Middle frontal gyrus (tissue), 1 donor: ENCODE measurements at regions not wholly inside any gene's neighbourhood (a gene's known extent, or its start where the extent isn't known, plus 50 kb on each side); places are given as distances from the start of the nearest gene placed in this dataset.

Experiments
- DNase-seq: peaks from one replicate; pipeline ENCODE4 v3.0.0-alpha.2; 2015; ENCODE audit warnings: low spot score; ENCODE audit errors: extremely low spot score

- DNase-seq: no peak
These were observed 620.5 kb downstream of the IRX1 start for GRCh38 chr5:4216142-4216541.

- no peak for DNase-seq
These were observed 624.4 kb downstream of the IRX1 start for GRCh38 chr5:4220016-4220415.

DNA sequence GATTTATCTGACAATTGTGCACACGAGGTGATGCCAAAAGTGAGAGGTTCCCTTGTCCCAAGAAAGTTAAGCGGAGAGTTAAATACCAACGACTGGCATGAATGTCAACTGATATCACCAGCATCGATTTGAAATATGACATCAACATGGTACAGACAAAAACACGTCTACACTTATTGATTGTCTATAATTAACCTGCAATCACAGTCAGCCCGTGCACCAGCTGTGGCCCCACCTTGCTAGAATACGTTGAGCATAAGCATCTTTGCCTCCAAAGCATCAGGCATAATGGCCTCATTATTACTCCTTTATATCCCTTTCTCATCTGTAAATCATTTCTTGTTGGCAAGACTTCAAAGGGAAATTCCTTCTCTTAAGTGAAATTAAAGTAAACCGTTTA lies 625.4 kb downstream of the IRX1 start:
- DNase-seq: no peak

DNA sequence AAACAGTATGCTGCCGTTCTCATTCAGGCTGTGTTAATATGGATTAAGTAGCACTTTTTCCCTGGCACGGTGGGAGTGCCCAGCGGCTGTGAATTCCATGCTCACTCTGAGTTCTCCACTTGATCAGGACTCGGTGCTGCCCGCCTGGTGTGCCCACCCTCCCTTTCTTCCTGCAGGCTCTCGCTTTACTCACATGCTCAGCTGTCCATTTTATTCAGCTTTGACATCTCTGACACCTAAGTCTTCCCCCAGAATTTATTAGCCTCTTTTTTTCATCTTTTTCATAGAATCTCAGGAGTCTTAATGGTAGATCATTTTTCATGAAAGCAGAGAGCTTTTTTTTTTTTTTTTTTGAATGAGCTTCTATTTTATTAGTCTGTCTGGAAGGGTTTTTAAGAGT lies 626.5 kb downstream of the IRX1 start:
- no peak for DNase-seq

- DNase-seq: no peak
These were observed 627.2 kb downstream of the IRX1 start for GRCh38 chr5:4222821-4223220.

- DNase-seq: no peak
These were observed 630.1 kb downstream of the IRX1 start for GRCh38 chr5:4225741-4226140.

DNA sequence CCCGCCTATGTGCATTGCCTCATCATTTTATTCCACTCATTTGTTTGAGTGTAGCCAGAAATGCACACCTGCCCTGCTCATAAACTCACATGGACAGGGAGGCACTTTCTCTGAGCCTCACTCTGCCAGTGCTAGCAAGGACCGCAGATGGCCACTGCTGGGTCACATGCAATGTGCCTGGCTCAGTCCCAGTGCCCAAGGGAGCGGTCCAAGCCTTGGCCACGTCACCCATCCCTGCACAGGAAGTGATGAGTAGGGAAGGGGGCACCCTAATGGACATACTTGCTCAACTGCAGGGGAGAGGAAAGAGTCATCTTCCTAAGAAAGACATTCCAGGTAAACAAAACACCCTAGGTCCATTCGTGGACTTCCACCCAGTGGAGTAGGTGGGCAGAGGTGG lies 630.9 kb downstream of the IRX1 start:
- no peak for DNase-seq

- no peak for DNase-seq
These were observed 633.1 kb downstream of the IRX1 start for GRCh38 chr5:4228708-4229107.

- no peak for DNase-seq
These were observed 634.0 kb downstream of the IRX1 start for GRCh38 chr5:4229414-4230292.

DNA sequence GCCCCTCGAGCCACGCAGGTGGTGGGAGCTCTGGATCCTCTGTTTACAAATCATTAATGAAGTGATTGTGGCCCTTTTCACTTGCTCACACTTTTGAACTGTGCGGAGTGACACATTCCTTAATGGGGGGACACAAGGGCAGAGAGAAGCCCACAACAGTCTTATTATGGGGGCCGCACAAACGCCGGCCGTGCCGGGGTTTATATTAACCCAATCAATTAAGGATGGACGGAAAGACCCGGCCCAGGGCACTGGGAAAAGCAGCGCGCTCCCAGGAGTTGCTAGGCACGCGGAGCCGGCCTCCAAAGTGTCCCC lies 634.8 kb downstream of the IRX1 start:
- no peak for DNase-seq

DNA sequence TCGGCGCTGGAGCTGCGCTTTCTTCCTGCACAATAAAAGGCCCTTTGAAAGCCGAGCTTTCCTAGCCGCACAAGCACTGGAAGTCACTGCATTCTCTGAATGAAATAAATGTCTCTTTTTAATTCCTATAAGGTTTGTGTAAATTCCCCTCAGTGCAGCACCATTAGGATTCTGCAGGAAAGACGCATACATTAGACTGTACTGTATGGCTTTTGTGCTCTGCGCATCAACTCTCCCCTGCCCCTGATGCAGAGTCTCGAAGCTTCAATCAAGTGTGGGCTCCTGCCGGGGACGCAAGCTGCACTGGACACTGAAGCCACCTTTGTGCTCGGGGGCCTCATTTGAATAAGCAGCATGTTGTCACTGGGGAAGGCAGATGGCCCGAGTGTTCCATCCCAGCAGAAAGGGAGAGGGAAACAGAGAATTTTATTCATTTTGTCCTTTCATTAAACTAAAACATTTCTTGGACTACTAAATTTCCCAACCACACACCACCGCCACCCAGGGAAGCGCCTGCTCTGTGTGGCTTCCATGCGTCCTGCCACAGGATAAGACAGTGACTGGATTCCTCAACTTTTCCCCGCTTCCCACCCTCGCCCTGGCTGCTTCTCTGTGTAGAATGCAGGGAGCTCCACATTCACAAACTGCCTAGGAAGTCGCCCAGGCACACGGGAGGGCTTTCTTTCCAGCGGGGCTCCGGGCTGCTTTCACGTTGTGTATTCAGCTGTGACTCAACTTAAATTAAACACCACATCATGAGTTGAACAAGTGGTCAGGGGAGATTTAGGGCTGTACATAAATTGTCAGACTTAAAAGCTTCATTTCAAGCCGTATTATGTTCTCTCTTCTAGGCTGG lies 635.4 kb downstream of the IRX1 start:
- DNase-seq: no peak

DNA sequence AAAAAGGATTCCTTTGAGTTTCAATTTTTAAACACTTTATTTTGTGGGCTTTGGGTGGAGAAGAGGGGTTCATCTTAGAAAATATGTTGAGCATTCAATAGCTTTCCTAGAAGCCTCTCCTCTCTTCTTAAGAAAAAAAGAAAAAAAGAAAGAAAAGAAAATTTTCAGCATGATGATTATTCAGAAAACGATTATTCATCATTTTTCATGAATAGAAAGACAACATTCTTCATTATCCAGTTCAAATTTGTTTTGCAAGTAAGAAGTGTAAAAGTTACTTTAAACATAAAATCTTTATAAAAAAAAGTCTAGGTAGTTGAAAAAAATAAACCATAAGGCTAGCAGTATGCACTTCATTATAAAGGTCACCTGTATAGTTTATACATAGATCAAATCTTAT lies 636.5 kb downstream of the IRX1 start:
- no peak for DNase-seq

- no peak for DNase-seq
These were observed 638.0 kb downstream of the IRX1 start for GRCh38 chr5:4233671-4234070.

DNA sequence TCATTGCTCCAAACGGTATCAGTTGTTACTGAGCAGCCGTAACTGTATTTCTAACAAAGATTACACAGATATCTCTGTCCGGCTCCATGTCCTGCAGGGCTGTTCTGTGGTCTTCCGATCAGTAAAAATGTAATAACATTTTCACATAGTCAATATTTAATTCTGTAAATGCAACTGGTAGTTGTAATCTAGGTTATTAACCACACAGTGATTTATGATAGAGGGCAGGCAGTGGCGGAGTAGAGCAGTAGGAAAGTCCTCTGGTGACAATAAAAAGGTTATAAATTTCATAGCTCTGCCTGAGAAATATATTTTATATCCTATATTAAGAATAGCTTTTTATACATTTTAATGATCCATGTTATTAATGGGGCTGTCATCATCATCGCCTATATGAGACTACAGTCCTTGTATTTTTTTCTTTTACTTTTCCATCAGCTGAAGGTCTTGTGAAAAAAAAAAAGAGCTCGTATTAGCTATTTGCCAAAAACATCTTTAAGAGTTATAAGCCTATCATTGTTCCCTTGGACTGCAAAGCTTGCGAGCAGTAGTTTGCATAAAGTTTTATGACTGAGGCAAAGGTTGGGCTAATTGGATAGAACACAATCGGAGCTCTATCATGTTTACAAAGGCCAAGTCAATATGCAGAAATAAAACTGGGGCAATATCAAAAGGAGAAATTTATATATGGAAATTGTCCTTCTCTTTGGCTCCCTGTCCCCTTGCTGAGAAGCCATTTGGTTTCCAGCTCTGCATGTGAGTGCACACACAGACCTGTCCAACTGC lies 648.0 kb downstream of the IRX1 start:
- no peak for DNase-seq

DNA sequence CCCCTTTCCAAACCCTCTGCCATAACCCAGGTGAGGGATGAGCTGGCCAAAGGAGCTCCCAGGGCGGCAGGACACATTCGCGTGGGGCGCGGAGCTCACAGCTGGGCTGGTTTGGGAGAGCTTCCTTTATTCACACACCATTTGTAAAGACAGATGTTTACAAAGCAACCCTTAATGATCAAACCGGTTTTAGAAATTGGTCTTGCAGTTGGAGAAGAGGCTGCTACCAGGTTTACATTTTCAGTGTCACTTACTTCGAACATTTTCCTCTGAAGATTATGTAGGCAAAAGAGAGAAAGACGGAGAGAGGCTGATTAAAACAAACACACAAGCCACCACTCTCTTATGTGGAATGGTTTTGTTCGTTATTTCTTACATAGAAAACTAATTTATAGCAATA lies 648.7 kb downstream of the IRX1 start:
- no peak for DNase-seq

DNA sequence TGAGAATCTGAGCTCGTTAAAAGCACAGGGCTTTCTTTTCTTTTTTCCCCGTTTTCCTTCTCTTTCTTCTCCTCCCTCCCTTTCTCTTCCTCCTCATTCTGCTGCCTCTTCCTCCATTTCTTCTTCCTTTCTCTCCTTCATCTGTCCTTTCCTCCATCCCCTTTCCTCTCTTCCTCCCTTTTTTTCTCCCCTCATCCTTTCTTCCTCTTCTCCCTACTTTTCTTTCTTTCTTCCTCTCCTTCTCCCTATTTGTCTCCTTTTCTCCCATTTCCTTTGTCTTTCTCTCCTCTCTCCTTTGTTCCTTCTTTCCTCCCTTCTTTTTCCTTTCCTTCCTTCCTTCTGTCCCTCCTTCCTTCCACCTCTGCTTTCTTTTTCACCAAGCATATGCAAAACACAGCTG lies 649.4 kb downstream of the IRX1 start:
- no peak for DNase-seq

GRCh38 chr5:4245511-4245910 lies 649.9 kb downstream of the IRX1 start:
- DNase-seq: no peak

GRCh38 chr5:4246447-4246846 lies 650.8 kb downstream of the IRX1 start:
- DNase-seq: no peak

DNA sequence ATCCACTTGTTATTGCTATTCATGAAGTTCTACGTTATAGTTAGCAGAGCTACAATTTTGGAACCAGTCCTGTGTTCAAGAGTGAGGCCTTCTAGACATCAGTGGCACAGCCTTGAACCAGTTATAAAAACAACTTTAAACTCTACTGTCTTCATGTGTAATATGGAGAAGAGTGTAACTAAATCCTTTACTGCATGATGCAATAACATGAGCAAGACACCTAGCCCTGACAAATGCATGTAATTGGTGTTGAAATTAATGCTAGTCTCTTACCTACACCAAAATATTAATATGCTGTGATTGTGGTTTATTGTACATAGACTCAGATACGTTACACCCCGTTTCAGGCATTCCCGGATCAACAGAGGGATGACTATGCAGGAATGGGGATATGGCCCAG lies 654.6 kb downstream of the IRX1 start:
- DNase-seq: no peak

- DNase-seq: no peak
These were observed 656.8 kb downstream of the IRX1 start for GRCh38 chr5:4252385-4252784.

GRCh38 chr5:4254736-4255135 lies 659.1 kb downstream of the IRX1 start:
- no peak for DNase-seq

DNA sequence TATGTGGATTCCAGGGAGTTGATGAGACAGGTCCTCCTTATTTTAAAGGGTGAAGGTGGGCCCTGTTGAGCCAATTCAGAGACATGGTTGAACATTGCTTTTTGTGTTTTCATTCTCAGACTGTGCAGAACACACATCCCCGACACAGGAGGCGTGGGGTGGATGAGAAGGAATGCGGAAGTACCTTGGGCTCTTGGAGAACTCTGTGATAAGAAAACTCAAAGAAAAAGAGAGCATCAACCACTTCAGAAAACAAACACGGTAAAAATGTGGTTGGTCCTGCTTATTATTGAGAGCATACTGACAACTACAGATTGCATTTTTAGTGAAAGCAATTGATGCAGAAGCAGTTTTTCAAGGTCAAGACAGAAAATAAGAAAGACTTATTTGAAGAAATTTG lies 659.8 kb downstream of the IRX1 start:
- no peak for DNase-seq
